HG03521 (cell line): ENCODE measurements at regions not wholly inside any gene's neighbourhood (a gene's known extent, or its start where the extent isn't known, plus 50 kb on each side); places are given as distances from the start of the nearest gene placed in this dataset.

ENCODE experiments used
- ATAC-seq: cut with Tn5 transposase; IDR thresholded peaks from one replicate; pipeline ENCODE4 v1.9.1; 2021; ENCODE audit warnings: mild to moderate bottlenecking, moderate library complexity; ENCODE audit not compliant: unreplicated experiment

DNA sequence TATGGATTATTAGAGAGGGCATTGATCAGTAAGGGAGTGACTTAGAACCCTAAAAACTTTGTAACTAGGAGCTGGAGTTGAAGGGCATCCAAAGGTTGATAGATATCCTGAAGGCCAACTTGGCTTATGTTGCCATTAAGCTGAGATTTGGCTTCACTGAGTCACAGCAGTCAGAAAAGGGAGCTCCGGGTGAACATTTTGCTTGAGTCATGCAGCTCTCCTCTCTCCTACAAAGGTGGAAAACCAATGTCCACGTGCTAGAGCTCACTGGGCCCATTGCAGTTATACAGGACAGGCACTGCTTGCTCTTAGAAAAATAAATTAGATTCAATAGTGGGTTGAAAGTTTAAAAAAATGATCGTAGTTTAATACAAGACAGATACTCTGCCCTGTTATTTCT, 87.3 kb upstream of the LRIG3 start:
- ATAC-seq: no peak

DNA sequence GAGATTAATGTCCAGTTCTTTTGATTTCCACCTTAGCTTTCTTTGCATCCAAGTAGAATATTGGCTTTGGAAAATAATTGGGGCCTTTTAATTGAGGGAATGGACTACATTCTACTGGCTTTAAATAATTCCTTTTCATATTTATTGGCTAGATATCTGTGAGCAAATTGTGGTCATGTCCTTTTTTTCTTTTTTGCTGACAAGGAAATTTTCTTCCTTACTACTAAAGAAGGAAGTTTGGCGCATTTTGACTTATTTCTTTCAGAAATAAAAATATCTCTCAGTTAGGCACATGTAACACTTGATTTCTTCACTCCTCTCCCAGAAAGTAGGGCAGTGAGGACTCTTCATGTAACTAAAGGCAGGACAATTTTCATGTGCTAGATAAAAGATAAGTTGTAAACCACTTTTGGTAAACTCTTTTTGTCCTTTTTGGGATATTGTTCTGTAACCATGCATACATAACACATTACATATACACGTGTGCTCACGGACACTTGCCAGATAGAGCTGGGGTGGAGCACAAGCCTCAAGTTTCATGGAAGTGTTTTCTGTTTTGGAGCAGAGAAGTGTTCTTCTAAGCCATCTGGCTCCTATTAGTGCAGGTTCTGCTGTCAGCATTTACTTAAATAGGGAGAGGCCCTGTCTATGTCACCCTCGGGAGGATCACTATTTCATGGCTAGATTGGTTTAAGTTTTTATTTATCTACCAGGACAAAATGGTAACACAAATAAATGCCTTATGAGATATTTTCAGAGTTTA, 85.1 kb upstream of the LRIG3 start:
- ATAC-seq: no peak

DNA sequence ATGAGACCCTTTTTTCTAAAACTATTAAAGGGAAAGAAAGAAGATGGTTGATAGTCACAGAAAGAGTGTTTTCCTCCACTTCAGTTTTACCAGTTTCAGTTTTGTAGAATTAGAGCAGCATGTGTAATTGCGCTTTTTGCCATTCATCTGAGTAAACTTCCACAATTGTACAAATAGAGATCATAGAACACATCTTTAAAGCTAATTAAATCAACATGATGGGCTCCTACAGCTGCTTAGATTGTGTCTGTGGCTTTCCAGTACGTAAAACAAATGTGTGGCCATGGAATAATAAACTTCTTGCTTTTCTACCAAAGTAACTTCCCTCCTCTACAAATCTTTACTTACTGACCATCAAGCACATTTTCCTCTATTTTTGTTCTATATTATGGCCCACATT, 84.2 kb upstream of the LRIG3 start:
- no peak for ATAC-seq

DNA sequence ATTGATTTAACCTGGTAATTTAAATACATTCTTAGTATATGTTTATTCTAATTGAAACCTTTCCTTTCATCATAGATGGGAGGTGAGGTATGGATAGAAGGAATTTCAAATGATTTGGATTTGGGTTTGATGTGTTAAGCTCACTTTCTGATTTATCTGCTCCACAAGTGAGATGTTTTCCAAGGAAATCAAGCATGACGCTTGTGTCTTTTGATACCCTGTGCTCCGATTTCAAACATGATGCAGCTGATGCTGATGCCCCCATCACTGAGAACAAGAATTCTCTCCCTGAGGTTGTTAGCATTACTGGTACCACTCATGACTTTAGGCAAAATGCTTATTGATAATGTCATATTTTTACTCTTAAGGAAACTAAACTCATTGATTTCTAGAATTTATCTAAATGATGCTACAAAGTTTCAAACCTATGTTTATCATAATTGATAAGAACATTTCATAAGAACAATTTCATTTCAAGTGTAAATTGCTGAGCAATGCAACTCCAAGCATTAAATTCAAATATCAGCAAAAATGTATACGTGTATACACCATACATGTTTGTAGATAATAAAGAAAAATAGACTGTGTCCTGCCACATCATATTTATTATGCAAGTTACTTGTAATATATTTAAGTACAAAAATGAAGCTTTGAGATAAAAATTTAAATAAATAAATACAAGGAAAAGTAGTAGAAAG, 75.5 kb upstream of the LRIG3 start:
- ATAC-seq: no peak

DNA sequence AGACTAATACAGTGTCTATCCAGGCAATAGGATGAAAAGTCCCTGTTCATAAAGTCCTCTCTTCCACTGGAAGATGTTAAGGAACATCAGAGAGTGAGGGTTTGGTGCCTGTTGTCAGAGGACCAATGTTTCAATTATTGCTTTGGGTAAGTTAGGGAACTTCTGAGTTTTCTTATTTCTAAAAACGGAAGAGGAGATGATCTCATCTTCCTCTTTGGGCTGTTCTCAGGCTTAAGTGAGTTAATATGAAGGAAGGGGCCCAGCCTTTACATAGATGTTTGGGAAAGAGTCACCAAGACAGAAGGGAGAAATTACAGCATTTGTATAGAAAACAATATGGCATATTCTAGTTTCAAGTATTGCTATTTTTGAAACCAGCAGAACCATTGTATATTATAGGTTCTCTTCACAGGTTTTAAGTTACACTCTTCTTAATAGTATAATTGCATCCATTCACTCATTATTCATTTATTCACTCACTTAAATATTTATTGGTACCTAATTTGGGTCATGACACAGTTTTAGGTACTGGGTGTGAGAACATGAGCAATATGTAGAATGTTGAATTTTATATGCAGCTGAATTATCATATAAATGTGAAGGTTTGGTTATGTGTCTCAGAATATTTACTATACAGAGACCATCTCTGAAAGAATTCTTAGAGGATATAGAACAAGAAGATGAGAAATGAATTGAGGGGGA, 68.5 kb upstream of the LRIG3 start:
- ATAC-seq: no peak

DNA sequence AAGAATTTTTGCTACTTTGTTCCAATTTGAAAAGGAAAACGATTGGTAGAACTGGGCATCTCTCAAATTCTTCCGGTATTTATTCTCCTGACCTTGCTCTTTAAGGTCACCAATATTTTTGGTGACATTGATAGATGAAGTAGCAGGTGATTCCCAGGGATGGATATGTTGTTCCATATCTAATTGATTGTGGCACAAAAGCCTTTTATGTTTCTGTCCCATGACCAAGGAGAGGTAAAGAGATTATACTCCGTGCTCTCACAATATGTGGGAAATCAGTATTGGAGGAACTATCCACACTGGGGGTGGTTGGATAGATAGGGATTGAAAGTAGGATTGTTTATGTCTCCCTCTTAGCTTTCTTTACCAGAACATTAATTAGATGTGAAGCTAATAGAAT, 61.7 kb upstream of the LRIG3 start:
- ATAC-seq: no peak

DNA sequence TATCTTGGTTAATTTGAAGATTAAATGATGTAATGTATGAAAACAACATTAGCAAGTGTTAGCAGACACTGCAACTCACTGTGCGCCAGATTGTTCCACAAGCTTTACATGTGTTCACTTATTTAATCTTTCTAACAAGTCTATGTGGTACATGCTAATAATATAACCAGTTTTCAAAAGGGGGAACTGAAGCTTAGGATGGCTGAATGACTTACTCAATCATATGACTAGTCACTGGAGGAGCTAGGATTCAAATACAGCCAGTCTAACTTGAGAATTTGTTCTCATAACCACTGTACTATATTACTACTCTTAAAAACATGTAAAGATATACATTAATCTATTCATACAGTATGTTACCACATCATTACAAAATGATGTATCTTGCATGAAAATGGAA, 60.5 kb upstream of the LRIG3 start:
- ATAC-seq: no peak

DNA sequence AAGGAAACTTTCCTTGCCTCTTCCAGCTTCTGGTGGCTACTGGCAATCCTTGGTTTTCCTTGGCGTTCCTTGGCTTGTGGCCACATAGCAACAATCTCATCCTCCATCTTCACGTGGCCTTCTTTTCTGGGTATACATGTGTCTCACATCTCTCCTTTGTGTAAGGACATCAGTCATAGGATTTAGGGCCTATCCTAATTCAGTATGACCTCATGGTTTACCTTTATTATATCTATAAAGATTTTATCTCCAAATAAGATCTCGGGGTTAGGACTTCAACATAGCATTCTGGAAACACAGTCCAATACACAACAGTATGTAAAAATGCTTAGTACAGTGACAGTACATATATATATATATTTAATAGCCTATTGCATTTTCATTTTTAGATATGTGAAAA, 58.4 kb upstream of the LRIG3 start:
- no peak for ATAC-seq

DNA sequence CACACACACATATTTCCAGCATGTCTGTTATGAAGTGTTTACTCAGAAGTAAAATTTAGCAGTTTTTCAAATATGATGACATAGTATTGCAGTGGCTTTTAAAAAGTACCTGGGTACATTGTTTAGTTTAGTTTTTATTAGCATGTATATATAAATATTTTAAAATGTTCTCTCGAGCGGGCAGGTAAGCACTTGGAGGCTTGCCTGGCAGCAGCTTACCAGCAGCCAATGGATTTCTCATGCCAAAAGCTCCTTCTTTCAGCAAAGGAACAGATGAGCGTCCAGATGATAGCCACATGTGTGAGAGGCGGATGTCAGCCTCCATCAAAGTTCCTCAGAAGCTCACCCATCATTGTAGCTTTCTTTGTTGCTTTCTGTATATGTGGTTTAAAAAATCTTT, 57.2 kb upstream of the LRIG3 start:
- no peak for ATAC-seq

DNA sequence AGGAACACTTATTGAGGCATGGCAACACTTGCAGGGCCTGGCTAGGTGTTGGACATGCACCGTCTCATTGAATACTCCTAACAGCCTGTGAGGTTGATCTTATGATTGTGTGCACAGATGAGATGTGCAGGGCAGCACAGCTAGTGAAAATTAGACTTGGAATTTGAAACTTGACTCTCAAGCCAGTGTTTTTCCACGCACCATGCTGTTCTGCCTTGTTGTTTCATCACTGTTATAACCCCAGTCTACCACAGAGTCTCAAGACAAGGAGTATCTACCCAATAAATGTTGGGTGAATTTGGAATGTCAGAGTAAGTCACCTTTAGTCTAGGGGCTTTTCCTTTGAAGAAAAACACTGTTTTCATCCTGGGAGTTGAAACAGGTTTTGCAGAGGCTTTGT, 55.8 kb upstream of the LRIG3 start:
- ATAC-seq: no peak
